ENCODE measurements at regions not wholly inside any gene's neighbourhood (a gene's known extent, or its start where the extent isn't known, plus 50 kb on each side); places are given as distances from the start of the nearest gene placed in this dataset.

DNA sequence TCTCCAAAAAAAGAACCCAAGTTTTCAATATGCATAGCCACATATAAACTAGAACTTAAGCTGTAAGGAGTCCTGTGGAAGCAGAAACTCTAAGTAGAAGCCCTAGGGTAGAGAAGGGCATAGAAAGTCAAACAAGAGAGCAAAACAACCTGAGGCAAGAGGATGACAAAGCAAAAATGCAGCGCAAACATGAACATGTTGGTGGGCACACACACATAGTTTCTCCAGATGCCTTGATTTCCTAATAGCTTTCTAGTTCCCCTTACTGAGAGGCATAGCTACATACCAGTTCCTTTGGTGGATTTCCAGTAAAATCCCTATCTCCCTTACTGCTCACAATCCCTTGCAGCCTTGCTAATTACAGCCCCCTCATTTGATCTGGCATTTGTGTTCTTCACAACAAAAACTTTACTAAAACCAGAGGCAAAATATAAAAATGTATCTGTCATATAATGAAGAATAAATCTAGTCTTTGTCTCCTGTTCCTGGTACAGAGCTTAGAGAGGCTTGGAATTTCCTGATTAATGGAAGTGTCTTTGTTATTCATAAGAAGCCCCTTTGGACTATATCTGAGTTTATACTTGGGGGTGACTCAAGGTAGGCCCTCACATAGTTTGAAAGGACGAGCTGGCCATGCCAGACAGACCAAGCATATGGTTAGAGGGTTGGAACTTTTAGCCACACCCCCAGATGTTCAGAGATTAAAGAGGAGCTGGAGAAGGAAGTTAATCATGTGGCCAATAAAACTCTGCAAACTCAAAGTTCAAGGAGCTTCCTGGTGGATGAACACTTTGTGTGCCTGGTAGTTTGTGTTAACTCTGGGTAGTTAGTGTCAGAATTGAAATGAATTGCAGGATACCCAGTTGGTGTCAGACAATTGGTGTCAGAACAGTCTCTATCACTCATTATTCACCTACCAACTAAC is 52.7 kb upstream of the ZCCHC13 start:
- TF ChIP-seq, protein P1, sequence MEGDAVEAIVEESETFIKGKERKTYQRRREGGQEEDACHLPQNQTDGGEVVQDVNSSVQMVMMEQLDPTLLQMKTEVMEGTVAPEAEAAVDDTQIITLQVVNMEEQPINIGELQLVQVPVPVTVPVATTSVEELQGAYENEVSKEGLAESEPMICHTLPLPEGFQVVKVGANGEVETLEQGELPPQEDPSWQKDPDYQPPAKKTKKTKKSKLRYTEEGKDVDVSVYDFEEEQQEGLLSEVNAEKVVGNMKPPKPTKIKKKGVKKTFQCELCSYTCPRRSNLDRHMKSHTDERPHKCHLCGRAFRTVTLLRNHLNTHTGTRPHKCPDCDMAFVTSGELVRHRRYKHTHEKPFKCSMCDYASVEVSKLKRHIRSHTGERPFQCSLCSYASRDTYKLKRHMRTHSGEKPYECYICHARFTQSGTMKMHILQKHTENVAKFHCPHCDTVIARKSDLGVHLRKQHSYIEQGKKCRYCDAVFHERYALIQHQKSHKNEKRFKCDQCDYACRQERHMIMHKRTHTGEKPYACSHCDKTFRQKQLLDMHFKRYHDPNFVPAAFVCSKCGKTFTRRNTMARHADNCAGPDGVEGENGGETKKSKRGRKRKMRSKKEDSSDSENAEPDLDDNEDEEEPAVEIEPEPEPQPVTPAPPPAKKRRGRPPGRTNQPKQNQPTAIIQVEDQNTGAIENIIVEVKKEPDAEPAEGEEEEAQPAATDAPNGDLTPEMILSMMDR (IDR thresholded peaks at IDR 0.05; ENCODE audit: borderline replicate concordance, insufficient read depth, low read depth, low read length) = no peak
- no peak overlapping the region for H3K4me3 ChIP-seq (ENCODE audit: low read depth, low read length)

DNA sequence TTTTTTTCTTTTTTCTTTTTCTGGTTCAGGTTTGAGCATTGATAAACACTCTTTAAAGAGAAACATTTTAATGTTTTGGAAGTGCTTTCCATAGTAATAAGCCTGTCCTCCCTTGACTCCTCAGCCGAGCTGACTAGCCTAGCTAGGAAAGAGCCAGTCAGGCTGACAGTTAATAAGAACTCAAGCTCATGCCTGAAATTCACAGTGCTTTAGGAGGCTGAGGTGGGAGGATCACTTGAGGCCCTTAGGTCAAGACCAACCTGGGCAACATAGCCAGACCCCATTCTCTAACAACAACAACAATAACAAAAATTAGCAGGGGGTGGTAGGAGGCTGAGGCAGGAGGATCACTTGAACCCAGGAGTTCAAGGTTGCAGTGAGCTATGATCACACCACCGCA is 53.4 kb upstream of the ZCCHC13 start:
- TF ChIP-seq, protein P1 (IDR thresholded peaks at IDR 0.05; ENCODE audit: borderline replicate concordance, insufficient read depth, low read depth, low read length) = no peak
- H3K4me3 ChIP-seq (ENCODE audit: low read depth, low read length) = no peak overlapping the region

DNA sequence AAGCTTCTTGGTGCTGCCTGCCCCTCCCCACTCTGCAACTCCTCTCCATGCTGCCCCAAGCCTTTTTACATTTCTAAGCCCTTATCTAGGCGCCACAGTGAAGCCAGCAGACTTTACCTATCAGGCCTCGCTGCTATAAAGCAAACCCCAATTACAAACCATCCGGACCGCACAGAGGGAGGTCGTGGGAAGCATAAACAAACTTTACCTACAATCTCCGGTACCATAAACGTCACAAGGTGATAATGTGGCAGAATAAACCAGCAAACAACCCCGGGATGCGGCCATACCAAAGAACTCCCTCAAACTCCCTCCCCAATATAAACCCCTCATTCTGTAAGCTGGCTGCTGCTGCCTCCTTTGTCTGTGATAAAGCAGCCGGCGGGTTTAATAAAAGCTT is 54.0 kb upstream of the ZCCHC13 start:
- TF ChIP-seq, protein P1 (IDR thresholded peaks at IDR 0.05; ENCODE audit: borderline replicate concordance, insufficient read depth, low read depth, low read length) = no peak
- no peak overlapping the region for H3K4me3 ChIP-seq (ENCODE audit: low read depth, low read length)

DNA sequence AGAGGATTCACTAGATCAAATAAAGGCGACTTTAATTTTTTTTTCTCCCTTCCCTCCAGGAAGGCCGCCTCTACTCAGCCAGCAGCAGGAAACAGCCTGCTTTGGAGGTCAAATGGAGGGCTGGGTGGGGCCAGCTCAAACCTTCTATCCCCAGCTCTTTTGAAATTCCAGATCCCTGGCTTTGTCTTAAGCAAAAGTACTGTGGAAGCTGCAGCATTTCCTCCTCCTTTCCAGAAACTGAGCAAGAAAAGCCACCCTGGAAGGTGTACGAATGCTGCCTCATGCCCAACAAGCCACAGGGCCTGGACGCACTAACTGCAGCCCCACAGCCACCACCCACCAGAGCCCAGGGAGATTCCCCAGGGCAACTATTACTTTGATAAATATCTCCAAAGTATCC is 55.1 kb upstream of the ZCCHC13 start:
- TF ChIP-seq, protein P1 (IDR thresholded peaks at IDR 0.05; ENCODE audit: borderline replicate concordance, insufficient read depth, low read depth, low read length) = no peak
- no peak overlapping the region for H3K4me3 ChIP-seq (ENCODE audit: low read depth, low read length)

DNA sequence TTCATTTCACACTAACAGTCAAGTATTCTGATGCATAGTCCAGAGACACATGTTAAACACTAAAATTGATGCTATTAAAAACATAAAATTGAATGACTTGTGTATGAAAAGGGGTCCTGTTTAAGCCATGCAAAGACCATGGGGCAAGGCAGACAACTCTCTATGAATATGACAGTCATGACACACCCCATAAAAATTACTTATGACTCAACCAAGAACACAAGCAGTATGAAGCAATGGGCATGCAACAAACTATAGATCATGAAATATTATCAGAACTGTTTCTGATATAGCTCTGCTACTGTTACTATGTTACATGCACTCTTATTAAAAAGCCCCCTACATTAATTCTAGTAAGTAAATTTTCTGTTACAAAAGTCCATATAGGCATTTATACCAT is 57.5 kb upstream of the ZCCHC13 start:
- H3K4me3 ChIP-seq (ENCODE audit: low read depth, low read length) = no peak overlapping the region

DNA sequence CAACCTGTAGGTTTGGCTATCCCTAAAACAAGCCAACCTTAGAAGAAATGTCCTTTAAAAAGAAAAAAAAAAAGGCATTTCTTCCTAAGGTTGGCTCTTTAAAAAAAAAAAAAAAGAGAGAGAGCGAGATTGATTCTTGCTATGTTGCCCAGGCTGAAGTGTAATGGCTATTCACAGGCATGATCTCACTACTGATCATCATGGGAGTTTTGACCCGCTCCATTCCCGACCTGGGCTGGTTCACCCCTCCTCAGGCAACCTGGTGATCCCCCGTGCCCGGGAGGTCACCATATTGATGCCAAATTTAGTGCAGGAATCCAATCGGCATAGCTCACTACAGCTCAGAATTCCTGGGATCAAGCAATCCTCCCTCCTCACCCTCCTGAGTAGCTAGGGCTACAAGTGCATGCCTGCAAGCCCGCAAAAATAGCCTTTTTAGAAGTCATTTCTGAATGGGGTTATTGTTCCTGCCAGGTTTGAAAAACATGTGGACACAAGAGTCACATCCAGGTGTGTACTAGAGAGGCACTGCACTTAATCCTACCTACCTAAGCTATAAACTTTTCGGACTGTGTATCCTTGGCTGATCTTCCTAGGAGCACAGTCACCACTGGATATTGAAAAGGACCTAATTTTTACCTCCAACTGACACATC is 61.4 kb upstream of the ZCCHC13 start:
- H3K4me3 ChIP-seq (ENCODE audit: low read depth, low read length) = no peak overlapping the region
- TF ChIP-seq, protein P1 (IDR thresholded peaks at IDR 0.05; ENCODE audit: borderline replicate concordance, insufficient read depth, low read depth, low read length) = no peak

More for the DNA sequence above, 57.5 kb upstream of the ZCCHC13 start:
- TF ChIP-seq, protein P1 (IDR thresholded peaks at IDR 0.05; ENCODE audit: borderline replicate concordance, insufficient read depth, low read depth, low read length) = no peak

Measured in GM12875 (cell line).